Loucy (cell line): ENCODE measurements at regions not wholly inside any gene's neighbourhood (a gene's known extent, or its start where the extent isn't known, plus 50 kb on each side); places are given as distances from the start of the nearest gene placed in this dataset.

ENCODE experiments used
- EZH2phosphoT487 ChIP-seq: fragments of 200-600 bp; IDR thresholded peaks from 2 replicates; pipeline ENCODE4 v1.6.1; 2018; ENCODE audit warnings: antibody characterized with exemption, mild to moderate bottlenecking, moderate library complexity, borderline replicate concordance
- TF ChIP-seq, protein P1 (sequence below): fragments of 200-600 bp; sonication (generic); conservative IDR thresholded peaks from 2 replicates; pipeline ENCODE4 v1.5.1; 2014; ENCODE audit warnings: mild to moderate bottlenecking, antibody characterized with exemption, low read length

DNA sequence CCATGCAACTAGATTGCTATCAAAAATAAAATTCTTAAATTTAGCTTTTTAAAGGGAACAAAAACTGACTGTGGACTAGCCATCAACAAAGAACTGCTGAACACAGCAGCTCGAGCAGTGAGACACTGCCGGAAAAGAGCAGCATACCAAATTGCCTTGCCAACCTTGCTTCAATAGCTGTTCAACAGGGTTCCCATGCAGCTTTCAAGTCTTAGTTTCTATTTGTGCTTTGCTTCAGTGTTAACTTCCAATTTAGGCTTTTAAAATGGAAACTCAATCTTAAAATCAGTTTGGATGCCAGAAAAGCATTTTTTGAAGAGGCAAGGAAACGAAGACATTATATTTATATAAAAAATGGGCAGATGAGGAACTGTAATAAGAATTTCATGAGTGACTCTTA is 463.4 kb upstream of the MAGEB18 start:
- TF ChIP-seq, protein P1, sequence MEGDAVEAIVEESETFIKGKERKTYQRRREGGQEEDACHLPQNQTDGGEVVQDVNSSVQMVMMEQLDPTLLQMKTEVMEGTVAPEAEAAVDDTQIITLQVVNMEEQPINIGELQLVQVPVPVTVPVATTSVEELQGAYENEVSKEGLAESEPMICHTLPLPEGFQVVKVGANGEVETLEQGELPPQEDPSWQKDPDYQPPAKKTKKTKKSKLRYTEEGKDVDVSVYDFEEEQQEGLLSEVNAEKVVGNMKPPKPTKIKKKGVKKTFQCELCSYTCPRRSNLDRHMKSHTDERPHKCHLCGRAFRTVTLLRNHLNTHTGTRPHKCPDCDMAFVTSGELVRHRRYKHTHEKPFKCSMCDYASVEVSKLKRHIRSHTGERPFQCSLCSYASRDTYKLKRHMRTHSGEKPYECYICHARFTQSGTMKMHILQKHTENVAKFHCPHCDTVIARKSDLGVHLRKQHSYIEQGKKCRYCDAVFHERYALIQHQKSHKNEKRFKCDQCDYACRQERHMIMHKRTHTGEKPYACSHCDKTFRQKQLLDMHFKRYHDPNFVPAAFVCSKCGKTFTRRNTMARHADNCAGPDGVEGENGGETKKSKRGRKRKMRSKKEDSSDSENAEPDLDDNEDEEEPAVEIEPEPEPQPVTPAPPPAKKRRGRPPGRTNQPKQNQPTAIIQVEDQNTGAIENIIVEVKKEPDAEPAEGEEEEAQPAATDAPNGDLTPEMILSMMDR: no peak
- no peak for TF ChIP-seq EZH2phosphoT487
